AG04449 (cell line): ENCODE measurements at regions not wholly inside any gene's neighbourhood (a gene's known extent, or its start where the extent isn't known, plus 50 kb on each side); places are given as distances from the start of the nearest gene placed in this dataset.

Experiments
- CTCF ChIA-PET: fragments of 350-600 bp; formaldehyde crosslinking; extraction: SDS; loops from one replicate; lab custom pipeline; 2021; ENCODE audit warnings: antibody characterized with exemption; lab: Yijun Ruan, JAX
- POLR2A ChIA-PET: fragments of 400-600, 350-600 bp; formaldehyde crosslinking; extraction: SDS; loops from one replicate; lab custom pipeline; 2020; ENCODE audit warnings: antibody characterized with exemption, inconsistent platforms; lab: Yijun Ruan, JAX
- DNase-seq: peaks from one replicate; pipeline ENCODE4 v3.0.0-alpha.2; 2010; ENCODE audit warnings: low read depth, low spot score
- H3K4me3 ChIP-seq: 2 replicates; pipeline ENCODE4 v1.5.1; 2011; ENCODE audit warnings: low read depth, mild to moderate bottlenecking, control low read depth, low read length
- CTCF ChIP-seq: IDR thresholded peaks from one replicate; pipeline ENCODE4 v1.5.1; 2011; ENCODE audit warnings: mild to moderate bottlenecking, moderate library complexity, low read length, control low read depth, inconsistent platforms; ENCODE audit not compliant: insufficient read depth; ENCODE audit errors: missing control alignments

- DNase-seq = no peak
- ChIA-PET CTCF (no interaction called here), POLR2A (no interaction called here)
- TF ChIP-seq CTCF = no peak
- no peak overlapping the region for H3K4me3 ChIP-seq
Observed at GRCh38 chr21:24969068-24969467, 638.2 kb downstream of the MRPL39 start.

- ChIA-PET POLR2A (no interaction called here), CTCF (no interaction called here)
- TF ChIP-seq CTCF = no peak
- no peak for DNase-seq
- no peak overlapping the region for H3K4me3 ChIP-seq
Observed at GRCh38 chr21:24955275-24955961, 651.9 kb downstream of the MRPL39 start.

GRCh38 chr21:24948186-24948585 lies 659.1 kb downstream of the MRPL39 start:
- no peak for TF ChIP-seq CTCF
- no peak for DNase-seq
- POLR2A ChIA-PET = no interaction called here
- CTCF ChIA-PET = no interaction called here
- H3K4me3 ChIP-seq = no peak overlapping the region

GRCh38 chr21:24945910-24946309 lies 661.4 kb downstream of the MRPL39 start:
- no peak for TF ChIP-seq CTCF
- DNase-seq = no peak
- ChIA-PET POLR2A (no interaction called here), CTCF (no interaction called here)
- no peak overlapping the region for H3K4me3 ChIP-seq

- CTCF ChIA-PET = no interaction called here
Observed at GRCh38 chr21:24941316-24942185, 665.7 kb downstream of the MRPL39 start.

More at GRCh38 chr21:24941316-24942185, 665.7 kb downstream of the MRPL39 start:
- no peak for TF ChIP-seq CTCF
- POLR2A ChIA-PET = no interaction called here
- H3K4me3 ChIP-seq = no peak overlapping the region
- DNase-seq = no peak
